DOHH2 (cell line): ENCODE measurements at regions not wholly inside any gene's neighbourhood (a gene's known extent, or its start where the extent isn't known, plus 50 kb on each side); places are given as distances from the start of the nearest gene placed in this dataset.

Experiments
- H3F3A ChIP-seq: fragments of 200-600 bp; sonication (generic), shearing (Covaris generic); 2 replicates; pipeline ENCODE4 v1.6.0; 2016; ENCODE audit warnings: antibody characterized with exemption, mild to moderate bottlenecking; ENCODE audit not compliant: control insufficient read depth, insufficient read depth
- H3K27ac ChIP-seq: fragments of 200-600 bp; sonication (generic); 2 replicates; pipeline ENCODE4 v1.5.1; 2014; ENCODE audit warnings: low read depth, mild to moderate bottlenecking, low read length, moderate library complexity
- H3K27me3 ChIP-seq: fragments of 200-600 bp; sonication (generic); 2 replicates; pipeline ENCODE4 v1.6.1; 2014; ENCODE audit warnings: mild to moderate bottlenecking, low read length, mixed read lengths; ENCODE audit not compliant: control insufficient read depth
- H3K36me3 ChIP-seq: fragments of 200-600 bp; sonication (generic); 2 replicates; pipeline ENCODE4 v1.6.1; 2014; ENCODE audit warnings: mild to moderate bottlenecking, low read length, moderate library complexity, mixed read lengths; ENCODE audit not compliant: control insufficient read depth
- H3K4me1 ChIP-seq: fragments of 200-600 bp; sonication (generic); 2 replicates; pipeline ENCODE4 v1.6.1; 2014; ENCODE audit warnings: mild to moderate bottlenecking, low read length, mixed read lengths; ENCODE audit not compliant: control insufficient read depth
- H3K4me2 ChIP-seq: fragments of 200-600 bp; sonication (generic); 2 replicates; pipeline ENCODE4 v1.6.0; 2014; ENCODE audit warnings: mild to moderate bottlenecking, low read length, moderate library complexity
- H3K4me3 ChIP-seq: fragments of 200-600 bp; sonication (generic); 2 replicates; pipeline ENCODE4 v1.5.1; 2014; ENCODE audit warnings: mild to moderate bottlenecking, low read length, mixed read lengths
- H3K79me2 ChIP-seq: fragments of 200-600 bp; sonication (generic); 2 replicates; pipeline ENCODE4 v1.6.1; 2014; ENCODE audit warnings: mild to moderate bottlenecking, low read length, mixed read lengths; ENCODE audit not compliant: control insufficient read depth
- H3K9me2 ChIP-seq: fragments of 200-600 bp; sonication (generic); replicated peaks from 2 replicates; pipeline ENCODE4 v1.6.1; 2014; ENCODE audit warnings: mild to moderate bottlenecking, low read length, mixed read lengths; ENCODE audit not compliant: control insufficient read depth
- H3K9me3 ChIP-seq: fragments of 200-600 bp; sonication (generic); 2 replicates; pipeline ENCODE4 v1.6.1; 2014; ENCODE audit warnings: antibody characterized with exemption, low read length, mixed read lengths; ENCODE audit not compliant: control insufficient read depth, insufficient read depth
- H4K20me1 ChIP-seq: fragments of 200-600 bp; sonication (generic); 2 replicates; pipeline ENCODE4 v1.6.0; 2014; ENCODE audit warnings: low read depth, mild to moderate bottlenecking, antibody characterized with exemption, low read length, moderate library complexity; ENCODE audit not compliant: control insufficient read depth, insufficient read depth
- EZH2phosphoT487 ChIP-seq: fragments of 200-600 bp; sonication (generic); IDR thresholded peaks from 2 replicates; pipeline ENCODE4 v1.6.1; 2017; ENCODE audit warnings: borderline replicate concordance, mild to moderate bottlenecking, antibody characterized with exemption, low read length, moderate library complexity, mixed read lengths
- TF ChIP-seq, protein P1 (sequence below): fragments of 200-600 bp; sonication (generic); IDR thresholded peaks from one replicate; pipeline ENCODE4 v1.5.1; 2014; ENCODE audit warnings: antibody characterized with exemption, mild to moderate bottlenecking, low read depth, low read length; ENCODE audit not compliant: poor library complexity, severe bottlenecking

DNA sequence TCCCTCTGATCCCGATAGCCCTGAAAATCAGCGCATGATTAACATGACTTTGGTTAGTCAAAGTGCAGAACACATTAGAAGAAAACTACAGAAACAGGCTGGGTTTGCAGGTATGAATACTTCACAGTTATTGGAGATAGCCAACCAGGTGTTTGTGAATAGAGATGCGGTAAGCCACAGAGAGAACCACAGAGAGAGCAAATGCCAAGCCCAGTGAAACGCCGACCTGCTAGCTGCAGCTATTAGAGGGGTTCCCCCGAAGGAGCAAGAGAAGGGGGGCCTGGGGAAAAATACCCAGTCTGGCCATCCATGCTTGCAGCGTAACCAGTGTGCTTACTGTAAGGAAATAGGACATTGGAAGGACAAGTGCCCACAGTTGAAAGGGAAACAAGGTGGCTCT lies 523.9 kb upstream of the CNTN3 start:
- H3F3A ChIP-seq, result no peaks in the 10 kb centered on the region
- no peak for TF ChIP-seq EZH2phosphoT487
- TF ChIP-seq, protein P1, sequence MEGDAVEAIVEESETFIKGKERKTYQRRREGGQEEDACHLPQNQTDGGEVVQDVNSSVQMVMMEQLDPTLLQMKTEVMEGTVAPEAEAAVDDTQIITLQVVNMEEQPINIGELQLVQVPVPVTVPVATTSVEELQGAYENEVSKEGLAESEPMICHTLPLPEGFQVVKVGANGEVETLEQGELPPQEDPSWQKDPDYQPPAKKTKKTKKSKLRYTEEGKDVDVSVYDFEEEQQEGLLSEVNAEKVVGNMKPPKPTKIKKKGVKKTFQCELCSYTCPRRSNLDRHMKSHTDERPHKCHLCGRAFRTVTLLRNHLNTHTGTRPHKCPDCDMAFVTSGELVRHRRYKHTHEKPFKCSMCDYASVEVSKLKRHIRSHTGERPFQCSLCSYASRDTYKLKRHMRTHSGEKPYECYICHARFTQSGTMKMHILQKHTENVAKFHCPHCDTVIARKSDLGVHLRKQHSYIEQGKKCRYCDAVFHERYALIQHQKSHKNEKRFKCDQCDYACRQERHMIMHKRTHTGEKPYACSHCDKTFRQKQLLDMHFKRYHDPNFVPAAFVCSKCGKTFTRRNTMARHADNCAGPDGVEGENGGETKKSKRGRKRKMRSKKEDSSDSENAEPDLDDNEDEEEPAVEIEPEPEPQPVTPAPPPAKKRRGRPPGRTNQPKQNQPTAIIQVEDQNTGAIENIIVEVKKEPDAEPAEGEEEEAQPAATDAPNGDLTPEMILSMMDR, result no peak

DNA sequence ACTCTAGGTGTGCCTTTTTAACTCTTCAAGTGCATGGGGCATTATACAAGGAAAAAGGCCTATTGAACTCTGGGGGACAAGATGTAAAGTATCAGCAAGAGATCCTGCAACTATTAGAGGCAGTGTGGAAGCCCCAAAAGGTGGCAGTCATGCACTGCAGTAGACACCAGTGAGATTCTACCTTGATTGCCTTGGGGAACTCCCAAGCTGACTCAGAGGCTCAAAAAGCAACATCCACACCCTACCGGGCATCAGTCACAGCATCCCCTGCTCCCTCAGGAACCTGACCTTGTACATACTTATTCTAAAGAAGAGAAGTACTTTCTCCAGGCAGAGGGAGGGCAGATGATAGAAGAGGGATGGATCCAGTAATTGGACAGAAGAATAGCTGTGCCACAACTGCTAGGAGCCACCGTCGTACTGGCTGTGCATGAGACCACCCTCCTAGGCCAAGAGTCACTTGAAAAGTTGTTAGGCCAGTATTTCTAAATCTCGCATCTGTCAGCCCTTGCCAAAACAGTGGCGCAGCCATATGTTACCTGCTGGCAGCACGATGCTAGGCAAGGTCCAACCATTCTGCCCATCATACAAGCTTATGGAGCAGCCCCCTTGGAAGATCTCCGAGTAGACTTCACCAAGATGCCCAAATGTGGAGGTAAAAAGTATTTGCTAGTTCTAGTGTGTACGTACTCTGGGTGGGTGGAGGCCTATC lies 523.1 kb upstream of the FRG2C start:
- Histone ChIP-seq H3K4me3 (no peak overlapping the region), H4K20me1 (no peaks in the 10 kb centered on the region), H3K36me3 (no peaks in the 10 kb centered on the region), H3K27me3 (no peaks in the 10 kb centered on the region), H3K4me2 (no peak overlapping the region), H3F3A (no peaks in the 10 kb centered on the region), H3K9me3 (no peaks in the 10 kb centered on the region; the same call in 1 of the 2 replicates), H3K9me2 (no peaks in the 10 kb centered on the region), H3K79me2 (no peaks in the 10 kb centered on the region), H3K4me1 (no peaks in the 10 kb centered on the region), H3K27ac (no peak overlapping the region)
- TF ChIP-seq, protein P1, result no peak
- TF ChIP-seq EZH2phosphoT487, result no peak

More for the DNA sequence above, 523.9 kb upstream of the CNTN3 start:
- Histone ChIP-seq H3K79me2 (no peaks in the 10 kb centered on the region), H3K27me3 (no peaks in the 10 kb centered on the region), H3K4me2 (no peak overlapping the region), H4K20me1 (no peaks in the 10 kb centered on the region), H3K9me2 (no peaks in the 10 kb centered on the region), H3K4me1 (no peaks in the 10 kb centered on the region), H3K4me3 (no peak overlapping the region), H3K36me3 (no peaks in the 10 kb centered on the region), H3K27ac (no peak overlapping the region), H3K9me3 (no peaks in the 10 kb centered on the region; the same call in 1 of the 2 replicates)

DNA sequence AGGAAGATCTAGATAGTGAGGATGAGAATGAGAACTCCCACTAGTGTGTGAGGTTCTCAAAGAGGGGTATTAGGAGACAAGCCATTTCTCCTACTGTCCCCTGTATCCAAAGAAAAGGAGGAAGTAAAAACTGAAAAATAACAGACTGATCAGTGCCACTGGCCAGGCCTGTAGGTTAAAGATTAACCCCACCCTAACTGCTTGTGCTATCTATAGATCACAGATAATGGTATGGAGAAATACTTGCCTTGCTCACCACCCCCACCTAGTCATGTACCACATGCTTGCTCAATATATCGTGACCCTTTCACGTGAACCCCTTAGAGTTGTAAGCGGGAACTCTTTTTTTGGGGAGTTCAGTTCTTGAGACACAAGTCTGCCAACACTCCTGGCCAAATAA lies 519.7 kb upstream of the FRG2C start:
- Histone ChIP-seq H3K27ac (no peak overlapping the region), H3K4me3 (no peak overlapping the region), H3F3A (no peaks in the 10 kb centered on the region), H3K4me2 (no peak overlapping the region), H3K9me3 (no peaks in the 10 kb centered on the region), H3K27me3 (no peaks in the 10 kb centered on the region), H3K79me2 (no peaks in the 10 kb centered on the region), H3K4me1 (no peaks in the 10 kb centered on the region), H3K36me3 (no peaks in the 10 kb centered on the region), H3K9me2 (no peaks in the 10 kb centered on the region), H4K20me1 (no peaks in the 10 kb centered on the region)
- no peak for TF ChIP-seq EZH2phosphoT487
- TF ChIP-seq, protein P1, result no peak
